ENCODE measurements at regions not wholly inside any gene's neighbourhood (a gene's known extent, or its start where the extent isn't known, plus 50 kb on each side); places are given as distances from the start of the nearest gene placed in this dataset.

DNA sequence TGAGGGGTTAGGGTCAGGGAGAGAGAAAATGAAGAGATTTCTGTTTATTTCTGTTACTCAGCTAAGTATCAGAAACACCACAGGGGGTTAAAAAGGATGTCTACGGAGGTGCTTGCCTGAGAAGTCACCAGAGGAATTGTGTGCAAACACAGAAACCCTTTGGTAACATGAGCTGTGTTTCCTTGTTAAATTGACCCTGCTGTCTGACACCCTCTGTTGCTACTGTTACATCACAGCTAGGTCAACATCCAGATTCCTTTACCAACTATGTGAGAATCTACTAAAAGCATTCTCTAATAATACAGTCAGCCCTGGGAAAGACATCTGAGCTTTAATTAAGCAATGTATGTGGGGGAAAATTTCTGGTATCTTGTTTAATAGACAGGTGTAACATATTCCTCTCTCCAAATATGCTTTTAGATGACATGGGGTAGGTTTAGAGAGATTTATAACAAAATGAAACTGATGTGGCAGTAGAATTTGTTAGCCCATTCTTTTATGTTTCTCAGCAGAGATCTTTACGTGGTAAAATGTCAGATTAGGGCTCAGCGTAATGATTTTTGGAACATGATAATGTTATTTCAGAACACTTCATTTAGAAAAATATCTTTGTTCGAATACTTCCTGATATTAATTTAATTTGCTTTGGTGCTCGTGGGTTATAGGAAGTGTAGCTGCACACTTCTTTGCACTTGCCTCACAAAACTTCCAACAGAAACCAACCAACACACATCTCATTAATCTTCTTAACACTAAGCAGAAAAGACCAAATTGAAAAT, 168.0 kb upstream of the AHR start:
- peak; percentile 59 for DNase-seq

DNA sequence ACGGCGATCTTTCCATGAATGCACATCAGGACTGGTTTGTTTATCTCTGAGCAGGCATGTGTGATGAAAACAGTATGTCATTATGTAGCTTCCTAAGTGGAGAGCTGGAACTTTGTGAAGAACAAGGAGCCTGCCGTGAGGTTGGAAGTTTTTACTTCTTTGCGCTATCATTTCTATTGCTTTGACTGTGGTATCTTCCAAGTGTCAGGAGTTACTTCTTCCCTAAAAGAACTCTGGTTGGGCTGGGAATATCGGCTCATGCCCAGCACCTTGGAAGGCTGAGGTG, 167.4 kb upstream of the AHR start:
- peak; percentile 27 for DNase-seq

DNA sequence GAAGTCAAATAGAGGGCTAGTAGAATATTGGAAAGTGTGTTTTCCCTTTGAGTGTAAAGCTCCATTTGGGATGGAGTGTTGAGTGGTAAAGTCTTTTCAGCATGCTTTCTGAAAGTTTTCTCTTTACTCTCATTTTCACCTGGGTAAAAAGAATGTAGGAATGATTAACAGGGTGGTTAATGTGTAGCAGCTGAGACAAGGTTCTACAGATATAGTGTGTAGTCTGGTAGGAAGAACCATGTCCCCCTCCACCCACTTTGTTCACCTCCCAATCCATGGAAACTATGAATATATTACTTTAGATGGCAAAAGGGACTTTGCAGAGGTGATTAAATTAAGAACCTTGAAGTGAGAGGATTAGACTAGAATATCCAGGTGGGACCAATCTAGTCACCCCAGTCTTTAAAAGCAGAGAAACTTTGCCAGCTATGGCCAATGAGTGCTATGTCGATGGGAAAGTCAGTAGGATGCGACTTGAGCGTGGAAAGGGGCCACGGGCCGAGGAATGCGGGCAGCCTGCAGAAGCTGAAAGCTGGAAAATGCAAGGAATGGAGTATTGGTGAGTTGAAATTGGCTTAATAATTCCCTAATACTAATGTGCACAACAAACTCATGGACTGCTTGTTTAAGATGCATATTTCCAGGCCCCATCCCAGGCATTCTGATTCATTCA, 166.3 kb upstream of the AHR start:
- peak; percentile 32 for DNase-seq

DNA sequence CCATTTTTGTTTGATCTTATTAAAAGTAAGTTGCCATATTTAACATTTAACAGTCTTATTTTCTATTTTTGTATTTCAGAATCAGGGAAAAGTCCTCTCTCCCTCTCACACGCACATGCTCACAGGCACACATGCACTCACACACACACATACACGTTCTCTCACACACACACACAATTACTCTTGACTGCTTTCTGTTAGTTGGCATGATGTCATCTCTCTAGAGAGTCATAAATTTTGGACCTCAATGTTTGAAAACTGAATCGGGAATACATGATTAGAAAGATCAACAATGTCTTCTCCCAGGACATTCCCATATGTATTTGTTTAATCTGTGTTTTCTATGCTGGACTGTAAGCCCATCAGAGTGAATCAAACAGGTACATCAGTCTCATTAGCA, 165.7 kb upstream of the AHR start:
- DNase-seq = no peak

DNA sequence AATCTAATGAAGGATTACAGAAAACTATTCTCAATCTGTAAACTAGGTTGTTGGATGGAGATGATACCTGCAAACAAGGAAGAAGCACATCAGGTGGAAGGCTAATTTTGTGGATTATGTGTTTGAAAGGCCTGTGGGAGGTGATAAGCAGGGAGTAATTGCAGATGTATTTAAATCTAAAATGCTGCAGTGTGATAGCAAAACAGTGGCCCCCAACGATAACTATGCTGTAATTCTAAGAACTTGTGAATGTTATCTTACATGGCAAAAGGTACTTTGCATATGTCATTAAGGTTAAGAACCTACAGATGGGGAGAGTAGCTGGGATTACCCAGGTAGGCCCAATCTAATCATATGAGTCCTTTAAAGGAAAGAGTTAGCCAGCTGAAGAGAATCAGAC, 164.5 kb upstream of the AHR start:
- DNase-seq = no peak

DNA sequence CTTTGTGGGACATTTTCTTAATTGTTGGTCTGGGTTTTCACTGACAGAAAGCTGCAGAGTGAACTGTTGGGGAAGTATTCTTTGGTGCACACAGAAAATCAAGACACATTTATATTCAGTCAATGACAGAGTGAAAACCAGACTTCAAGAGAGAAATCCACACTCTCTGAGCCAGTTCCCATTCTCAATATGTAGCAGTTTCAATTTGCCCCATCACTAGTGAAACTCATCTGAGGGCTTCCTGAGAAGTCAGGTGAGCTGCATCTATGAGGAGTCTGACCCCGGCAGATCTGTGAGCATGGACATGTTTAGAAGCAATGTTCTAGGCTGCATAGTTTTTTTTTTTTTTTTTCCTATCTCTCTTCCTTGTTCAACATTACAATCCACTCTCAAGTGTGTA, 163.7 kb upstream of the AHR start:
- DNase-seq = no peak

DNA sequence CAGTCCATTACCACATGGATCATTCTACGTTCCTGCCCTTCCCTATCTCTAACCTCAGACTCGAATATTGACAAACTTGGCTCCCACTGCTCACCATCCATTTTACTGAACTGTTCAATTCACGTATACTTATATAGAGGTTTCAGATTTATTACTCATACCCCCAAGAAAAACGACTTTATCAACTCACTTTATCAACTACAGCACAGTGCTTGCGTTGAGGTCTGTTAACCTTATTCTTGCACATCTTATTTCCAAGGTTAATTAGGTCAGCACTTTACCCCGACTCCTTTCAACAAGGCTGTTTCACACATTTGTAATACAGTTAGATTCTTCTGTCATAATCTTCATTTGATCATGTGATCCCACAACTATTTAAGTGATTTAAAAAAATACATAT, 162.3 kb upstream of the AHR start:
- no peak for DNase-seq

DNA sequence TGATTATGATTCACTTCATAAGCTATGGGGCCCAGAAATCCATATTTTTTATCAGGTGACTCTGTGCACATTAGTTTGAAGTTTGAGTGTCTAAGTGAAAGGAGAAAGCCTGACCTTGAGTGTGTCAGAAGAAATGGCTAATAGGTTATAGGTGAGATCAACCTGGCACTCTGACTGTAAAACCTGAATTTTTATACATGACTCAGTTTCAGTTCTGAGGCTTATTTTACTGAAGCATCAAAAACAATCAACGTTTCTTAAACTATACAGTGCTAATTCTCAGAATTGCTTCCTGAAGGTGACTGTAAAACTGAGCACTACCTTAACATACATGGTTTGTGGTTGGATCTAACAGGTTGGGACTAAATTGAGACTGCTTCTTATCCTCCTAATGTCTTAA, 159.4 kb upstream of the AHR start:
- no peak for DNase-seq

DNA sequence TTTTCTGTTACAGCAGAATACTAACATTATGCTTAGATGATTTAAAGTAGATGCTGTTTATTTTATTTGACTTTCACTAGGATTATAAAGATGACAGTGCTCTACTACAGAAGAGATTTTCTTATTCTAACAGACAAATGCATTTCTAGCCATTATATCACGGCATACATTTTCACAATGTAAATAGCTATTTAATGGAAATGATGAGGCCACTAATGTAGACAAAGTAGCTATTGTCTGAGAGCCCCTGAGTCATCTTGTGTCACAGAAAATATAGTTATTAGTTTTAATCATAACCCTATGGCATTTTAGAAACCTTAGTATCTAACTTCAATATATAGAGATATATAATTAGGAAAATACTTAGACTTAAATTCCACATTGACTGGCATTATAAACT, 158.0 kb upstream of the AHR start:
- DNase-seq = no peak

DNA sequence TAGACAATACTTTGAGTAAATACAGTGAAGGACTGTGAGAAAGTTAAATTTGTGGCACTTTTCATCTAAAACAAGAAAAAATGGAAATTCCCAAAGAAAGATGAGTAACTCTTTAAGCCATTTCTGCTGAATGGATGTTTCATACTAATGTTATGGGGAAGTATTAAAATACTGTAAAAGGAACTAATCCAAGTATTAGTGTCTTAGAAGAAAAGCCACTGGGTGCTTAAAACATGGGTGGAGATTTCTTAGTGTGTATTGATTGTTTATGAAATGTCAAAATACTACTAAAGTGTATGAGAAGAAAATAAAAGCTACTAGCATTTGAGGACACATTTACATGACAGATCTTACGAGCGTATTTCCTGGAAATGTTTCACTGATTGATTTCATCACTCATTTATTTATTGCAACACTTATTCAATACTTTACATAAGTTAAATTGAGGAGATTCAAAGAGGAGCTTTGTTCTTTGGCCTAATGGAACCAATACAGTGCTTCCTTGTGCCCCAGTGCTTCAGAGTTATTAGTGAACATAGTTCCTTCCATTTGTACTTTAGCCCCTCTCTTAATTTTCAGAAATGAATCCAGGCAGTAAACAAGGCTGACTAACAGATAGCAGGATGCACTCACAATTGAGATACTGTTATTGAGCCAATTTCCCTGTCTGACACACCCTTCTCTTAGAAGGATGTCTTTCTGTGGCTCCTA, 155.5 kb upstream of the AHR start:
- DNase-seq = no peak

DNA sequence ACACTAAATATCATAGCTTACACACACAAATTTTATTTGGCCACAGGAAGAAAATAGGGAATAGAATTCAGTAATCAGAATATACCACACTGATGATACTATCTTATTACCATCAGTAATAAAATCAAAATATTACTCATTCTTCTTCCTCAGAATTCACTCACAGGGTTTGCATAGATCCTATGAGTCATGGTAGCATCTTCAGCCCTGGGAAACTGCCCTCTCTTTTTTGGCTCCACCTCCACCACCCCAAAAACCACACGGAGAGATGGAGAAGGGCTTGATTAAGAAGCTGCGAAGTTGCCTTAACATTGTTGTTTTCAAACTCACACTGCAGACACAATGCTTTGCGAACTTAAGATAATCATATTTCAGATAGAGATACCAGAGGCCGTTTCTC, 154.1 kb upstream of the AHR start:
- DNase-seq = no peak

DNA sequence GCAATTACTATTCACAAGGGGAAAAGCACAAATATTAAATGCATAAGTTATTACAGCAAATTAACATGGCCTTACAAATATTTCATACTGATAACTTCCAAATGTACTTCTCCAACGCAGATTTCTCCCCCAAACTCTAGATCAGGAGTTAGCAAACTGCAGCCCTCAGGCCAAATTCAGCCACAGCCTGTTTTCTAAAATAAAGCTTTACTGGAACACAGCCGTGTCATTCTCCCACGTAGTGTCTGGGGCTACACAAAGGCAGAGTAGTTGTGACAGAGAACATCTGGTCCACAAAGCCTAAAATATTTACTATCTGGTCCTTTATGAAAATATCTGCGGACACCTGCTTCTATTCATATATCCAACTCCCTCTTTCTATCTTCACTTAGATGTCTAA, 151.8 kb upstream of the AHR start:
- no peak for DNase-seq

DNA sequence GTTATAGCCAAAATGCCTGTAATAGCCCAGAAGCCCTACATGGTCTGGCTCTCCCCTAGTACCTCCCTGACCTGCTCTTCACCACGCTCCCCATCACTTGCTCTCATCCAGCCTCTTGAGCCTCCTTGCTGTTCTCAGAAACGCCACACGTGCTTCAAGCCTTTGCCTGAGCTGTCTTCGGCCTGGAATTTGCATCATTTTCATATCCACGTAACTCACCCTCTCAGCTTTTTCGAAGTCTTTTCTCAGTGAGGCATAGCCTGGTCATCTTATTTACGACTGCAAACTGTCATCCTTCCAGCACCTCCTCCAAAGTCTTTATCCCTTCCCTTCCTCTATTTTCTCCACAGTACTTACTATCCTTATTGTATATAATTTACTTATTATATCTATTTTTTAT, 151.0 kb upstream of the AHR start:
- no peak for DNase-seq

DNA sequence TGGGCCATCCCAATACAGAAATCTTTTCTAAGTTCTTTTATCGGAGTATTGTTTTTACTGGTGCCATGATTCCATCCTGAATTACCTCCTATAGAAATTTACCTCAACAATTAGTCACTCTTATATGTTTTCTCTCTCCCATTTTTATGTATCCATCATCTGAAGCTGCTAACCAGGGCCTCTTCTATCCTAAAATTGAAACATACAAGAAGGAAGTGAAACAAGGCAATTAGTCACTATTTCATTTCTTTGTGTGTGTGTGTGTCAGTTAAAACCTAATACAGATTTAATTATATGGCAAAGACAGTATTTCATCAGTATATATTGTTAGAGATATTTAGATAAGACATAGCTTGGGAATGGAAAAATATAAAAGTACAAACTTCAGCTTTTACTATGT, 148.4 kb upstream of the AHR start:
- no peak for DNase-seq

DNA sequence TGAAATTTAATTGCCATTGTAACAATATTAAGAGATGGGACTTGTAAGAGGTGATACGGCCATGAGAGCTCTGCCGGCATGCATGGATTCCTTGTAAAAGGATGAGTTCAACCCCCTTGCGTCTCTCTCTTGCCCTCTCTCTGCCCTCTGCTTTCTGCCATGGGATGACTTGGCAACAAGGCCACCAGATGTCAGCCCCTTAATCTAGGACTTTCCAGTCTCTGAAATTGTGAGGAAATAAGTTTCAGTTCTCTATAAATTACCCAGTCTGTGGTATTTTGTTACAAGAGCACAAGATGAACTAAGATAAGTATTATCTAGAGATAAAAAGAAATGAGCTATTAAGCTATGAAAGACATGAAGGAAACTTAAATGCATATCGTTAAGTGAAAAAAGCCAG, 145.7 kb upstream of the AHR start:
- DNase-seq = no peak

DNA sequence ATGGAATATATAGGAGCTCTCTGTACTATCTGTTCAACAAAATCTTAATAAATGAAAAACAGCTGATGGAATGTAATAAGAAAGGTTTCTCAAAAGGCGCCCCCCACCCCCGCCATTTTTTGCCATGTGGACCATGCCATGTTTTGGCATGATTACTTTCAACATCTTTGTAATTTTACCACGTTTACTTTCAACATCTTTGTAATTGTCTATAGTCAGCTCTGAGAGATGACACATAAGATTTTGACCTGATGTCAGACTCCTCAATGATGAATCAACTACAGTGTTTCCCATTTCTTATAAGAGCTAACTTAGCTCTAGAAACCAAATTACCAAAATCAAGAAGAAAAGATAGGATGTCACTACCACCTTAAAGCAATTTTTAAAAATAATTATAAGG, 144.9 kb upstream of the AHR start:
- DNase-seq = no peak

DNA sequence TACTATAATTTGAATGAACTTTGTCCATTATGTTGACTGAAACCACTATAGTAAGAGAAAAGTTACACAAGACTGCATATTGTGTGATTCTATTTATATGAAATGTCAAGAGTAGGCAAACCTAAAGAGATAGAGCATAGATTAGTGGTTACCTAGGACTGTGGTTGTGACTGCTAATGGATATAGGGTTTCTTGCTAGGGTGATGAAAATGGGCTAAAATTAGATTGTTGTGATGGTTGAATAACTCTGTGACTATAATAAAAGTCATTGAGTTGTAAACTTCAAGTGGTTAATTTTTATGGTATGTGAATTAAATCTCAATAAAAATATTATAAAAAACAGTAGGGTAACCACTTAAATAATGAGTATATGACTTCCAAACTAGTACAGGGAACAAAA, 142.9 kb upstream of the AHR start:
- no peak for DNase-seq

DNA sequence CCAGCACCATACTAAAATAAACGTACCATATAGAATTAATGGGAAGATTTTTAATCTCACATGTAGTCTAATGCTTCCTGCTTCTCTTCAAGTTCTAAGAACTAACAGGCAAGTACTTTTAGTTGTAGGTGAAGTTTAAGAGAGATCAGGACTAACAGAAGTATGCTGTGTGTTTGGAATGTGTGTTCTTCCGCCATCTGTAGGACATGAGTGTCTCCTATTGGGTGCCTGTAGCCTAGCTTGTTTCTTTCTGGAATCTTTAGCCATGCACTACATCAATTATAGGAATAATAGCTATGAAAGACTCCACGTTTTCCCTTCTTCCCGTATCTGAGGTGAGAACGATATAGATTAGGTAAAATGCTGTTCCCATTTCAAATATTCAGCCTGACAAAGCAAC, 140.2 kb upstream of the AHR start:
- no peak for DNase-seq

DNA sequence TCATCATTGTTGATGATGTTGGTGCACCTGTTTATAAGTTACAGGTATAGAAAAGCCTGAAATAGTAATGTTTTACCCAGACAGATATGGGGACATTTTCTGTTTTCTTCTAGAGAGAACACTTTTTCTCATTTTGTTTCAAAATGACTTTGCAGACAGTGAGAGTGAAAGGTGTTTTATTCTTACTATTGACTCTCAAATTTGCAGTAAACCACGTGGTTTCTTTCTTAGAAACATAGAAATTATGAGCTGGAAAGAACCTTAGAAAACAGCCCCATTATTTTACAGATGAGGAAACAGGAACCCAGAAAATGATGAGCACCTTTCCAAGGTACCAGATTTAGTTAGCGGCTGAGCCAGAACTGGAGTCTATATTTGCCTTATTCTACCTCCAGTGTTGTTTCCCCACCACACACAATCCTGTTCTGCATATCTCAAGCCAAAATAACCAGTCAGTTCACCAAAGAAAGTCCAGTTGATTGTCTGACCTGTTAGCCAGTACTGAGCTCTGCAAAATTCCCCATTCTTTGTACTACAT, 138.9 kb upstream of the AHR start:
- DNase-seq = no peak

DNA sequence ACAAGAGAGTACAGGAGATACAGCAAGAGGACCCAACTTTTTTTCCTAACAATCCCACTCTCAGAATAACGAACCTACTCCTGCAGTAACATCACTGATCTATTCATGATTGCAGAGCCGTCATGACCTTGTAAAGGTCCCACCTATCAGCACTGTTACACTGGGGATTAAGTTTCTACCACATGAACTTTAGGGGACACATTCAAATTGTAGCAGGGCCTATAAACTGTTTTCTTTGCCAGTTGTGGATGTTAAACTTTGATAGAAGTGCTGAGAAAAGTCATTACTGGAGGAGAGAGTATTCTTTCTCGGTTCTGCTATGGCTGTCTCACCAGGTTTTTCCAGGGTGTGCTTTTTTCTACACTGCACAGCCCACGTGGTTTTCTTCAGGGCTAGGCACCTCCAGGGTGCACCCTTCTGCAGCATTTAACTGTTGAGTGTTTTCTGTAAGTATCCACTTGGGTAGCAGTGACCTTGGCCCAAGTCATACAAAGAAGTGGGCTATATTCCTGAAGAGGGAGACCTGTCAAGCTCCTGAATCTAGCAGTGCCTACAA, 131.6 kb upstream of the AHR start:
- DNase-seq = no peak

DNA sequence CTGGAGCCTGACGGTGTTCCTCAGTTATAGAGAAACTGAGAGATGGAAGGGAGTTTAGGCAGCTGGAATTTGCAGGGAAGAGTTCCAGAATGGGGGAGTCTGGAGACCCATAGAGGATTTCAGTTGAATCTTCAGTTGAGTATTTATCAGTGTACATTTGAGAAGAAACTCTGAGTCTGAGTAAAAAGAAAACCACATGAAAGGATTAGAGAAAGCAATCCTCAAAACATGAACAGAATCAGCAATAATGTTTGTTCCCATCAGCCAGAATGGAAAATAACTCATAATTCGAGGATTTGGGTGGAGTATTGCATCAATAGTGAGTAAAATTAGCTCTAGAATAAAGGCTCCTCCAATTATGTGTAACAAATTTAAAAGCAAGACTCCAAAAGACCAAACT, 130.0 kb upstream of the AHR start:
- no peak for DNase-seq

DNA sequence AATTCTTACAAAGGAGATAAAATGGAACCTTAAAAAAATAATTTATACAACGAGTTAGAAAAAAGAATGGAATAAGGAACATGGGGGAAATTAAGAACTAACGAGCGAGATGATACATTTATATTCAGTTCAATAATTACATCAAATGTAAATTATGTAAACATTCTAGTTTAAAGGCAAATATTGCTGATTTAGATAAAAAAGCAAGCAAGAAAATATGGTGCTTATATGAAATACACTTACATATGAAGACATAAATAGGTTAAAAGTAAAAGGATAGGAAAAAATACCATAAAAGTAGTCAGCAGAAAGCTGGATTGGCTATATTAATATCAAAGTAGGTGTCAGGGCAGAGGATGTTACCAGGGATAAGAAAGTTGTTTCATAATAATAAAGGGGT, 127.0 kb upstream of the AHR start:
- DNase-seq = no peak

DNA sequence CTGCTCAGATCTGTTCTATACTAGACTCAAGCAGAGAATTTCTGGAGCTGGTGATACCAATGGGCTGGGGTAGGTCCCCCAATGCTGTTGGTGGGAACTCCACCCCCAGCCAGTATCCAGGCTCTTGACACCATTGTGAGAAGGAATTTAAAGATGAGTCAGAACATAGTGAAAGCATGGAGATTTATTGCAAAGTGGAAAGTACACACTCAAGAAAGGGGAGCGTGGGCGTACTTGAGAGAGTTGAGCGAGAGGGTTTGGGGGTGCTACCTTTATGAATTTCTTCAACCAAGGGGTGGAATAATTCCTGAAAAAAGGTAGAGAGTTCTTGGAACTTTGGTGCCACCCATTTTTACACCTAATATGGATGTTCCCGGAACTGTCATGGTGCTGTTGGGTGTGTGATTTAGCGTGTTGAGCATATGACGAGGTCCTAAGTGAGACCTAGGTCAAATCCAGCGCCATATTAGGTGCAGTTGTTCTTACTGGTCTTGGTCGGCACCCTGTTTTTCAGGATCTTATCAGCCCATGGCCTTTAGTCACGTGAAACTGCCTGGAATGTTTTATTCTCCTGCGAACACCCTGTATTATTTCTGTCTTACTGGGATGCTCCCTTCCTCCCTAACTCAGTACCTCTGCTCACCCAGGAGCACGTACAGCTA, 122.0 kb upstream of the AHR start:
- no peak for DNase-seq

Measured in left kidney (tissue), 1 donor.